Activated T-cell treated with anti-CD3 and anti-CD28 coated beads, Interleukin-2, amount 50 U/mL, for 24 hours (primary cell): ENCODE measurements at regions not wholly inside any gene's neighbourhood (a gene's known extent, or its start where the extent isn't known, plus 50 kb on each side); places are given as distances from the start of the nearest gene placed in this dataset.
"Not testable (repeated sequence)": the region's sequence is repeated elsewhere in the genome, so short reads cannot be mapped to it uniquely, and the experiment has no call there.

Experiments used
- DNase-seq: peaks from one replicate; pipeline ENCODE4 v3.0.0-alpha.2; 2020
- H3K27ac Mint-ChIP-seq: 2 replicates; pipeline ENCODE4 v1.8.0; 2020; ENCODE audit warnings: mild to moderate bottlenecking, mixed read lengths
- H3K27me3 Mint-ChIP-seq: 2 replicates; pipeline ENCODE4 v1.8.0; 2020; ENCODE audit warnings: mixed read lengths
- H3K36me3 Mint-ChIP-seq: 2 replicates; pipeline ENCODE4 v1.8.0; 2020; ENCODE audit warnings: low read depth, mixed read lengths
- H3K4me1 Mint-ChIP-seq: 2 replicates; pipeline ENCODE4 v1.8.0; 2020; ENCODE audit warnings: low read depth, mixed read lengths
- H3K4me3 Mint-ChIP-seq: 2 replicates; pipeline ENCODE4 v1.8.0; 2020; ENCODE audit warnings: mild to moderate bottlenecking, moderate library complexity, mixed read lengths
- H3K9me3 Mint-ChIP-seq: 2 replicates; pipeline ENCODE4 v1.8.0; 2020; ENCODE audit warnings: mixed read lengths

DNA sequence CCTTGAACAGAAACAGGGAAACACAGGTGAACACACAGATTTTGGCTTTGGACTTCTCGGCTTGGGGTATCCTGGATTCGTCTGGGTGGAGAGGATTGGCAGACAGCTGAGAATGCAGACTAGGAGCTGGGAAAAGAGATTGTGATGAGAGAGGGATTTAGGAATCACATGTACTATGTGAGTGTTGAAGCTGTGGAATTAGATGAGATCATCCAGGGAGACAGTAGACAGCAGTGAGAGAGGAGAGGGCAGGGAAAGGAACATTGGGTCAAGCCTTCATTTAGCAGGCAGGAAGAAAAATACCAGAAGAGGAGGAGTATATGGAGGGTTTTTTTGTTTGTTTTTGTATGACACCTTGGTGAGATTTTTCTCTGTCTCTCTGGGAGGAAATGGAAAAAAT, 262.1 kb upstream of the TBL1XR1 start:
- no peaks in the 10 kb centered on the region for H3K27me3 Mint-ChIP-seq
- H3K4me1 Mint-ChIP-seq, result peaks cover 7% of the 10 kb centered on the region
- DNase-seq, result no peak
- H3K36me3 Mint-ChIP-seq, result no peaks in the 10 kb centered on the region
- H3K9me3 Mint-ChIP-seq, result no peaks in the 10 kb centered on the region
- no peak overlapping the region for H3K27ac Mint-ChIP-seq
- no peak overlapping the region for H3K4me3 Mint-ChIP-seq

DNA sequence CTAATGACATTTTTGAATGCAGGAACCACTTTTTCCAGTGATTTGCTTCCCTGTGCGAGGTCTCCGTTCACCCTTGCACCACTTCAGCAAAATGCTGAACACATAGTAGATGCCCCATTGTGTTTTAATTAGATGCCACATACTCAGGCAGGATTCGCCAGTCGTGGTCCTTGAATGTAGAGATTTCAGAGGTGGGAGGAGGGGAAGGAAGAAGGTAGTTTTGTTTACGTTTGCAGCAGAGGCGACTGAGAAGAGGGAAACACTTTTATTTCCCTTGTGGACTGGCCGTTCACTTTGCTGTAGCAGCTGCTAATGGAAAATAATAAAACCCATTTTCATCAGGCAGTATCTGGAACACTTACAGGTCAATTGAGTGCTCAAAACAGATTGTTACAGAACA, 262.8 kb upstream of the TBL1XR1 start:
- Mint-ChIP-seq H3K4me1 (peaks cover 7% of the 10 kb centered on the region), H3K27ac (no peak overlapping the region), H3K27me3 (no peaks in the 10 kb centered on the region), H3K9me3 (no peaks in the 10 kb centered on the region), H3K36me3 (no peaks in the 10 kb centered on the region), H3K4me3 (no peak overlapping the region)
- DNase-seq, result no peak

DNA sequence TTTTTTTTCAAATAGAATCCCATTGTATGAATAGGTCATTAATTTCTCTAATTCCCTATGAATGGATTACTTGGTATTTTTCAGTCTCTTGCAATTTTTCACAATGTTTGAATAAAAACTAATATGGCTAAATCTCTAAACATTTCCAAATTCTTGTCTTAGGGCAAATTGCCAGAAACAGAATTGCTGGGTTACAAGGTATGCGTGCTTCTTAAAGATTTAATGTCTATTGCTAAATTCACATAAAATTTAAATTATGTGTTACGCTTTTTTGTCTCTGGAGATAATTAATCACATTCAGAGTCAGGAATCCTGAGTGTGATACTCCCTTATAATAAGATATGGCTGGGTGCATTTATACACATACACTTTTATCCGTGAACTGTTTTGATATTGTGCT, 264.5 kb upstream of the TBL1XR1 start:
- DNase-seq, result no peak
- Mint-ChIP-seq H3K27ac (no peak overlapping the region), H3K4me3 (no peak overlapping the region), H3K27me3 (no peaks in the 10 kb centered on the region), H3K36me3 (no peaks in the 10 kb centered on the region), H3K9me3 (no peaks in the 10 kb centered on the region), H3K4me1 (peaks cover 7% of the 10 kb centered on the region)

DNA sequence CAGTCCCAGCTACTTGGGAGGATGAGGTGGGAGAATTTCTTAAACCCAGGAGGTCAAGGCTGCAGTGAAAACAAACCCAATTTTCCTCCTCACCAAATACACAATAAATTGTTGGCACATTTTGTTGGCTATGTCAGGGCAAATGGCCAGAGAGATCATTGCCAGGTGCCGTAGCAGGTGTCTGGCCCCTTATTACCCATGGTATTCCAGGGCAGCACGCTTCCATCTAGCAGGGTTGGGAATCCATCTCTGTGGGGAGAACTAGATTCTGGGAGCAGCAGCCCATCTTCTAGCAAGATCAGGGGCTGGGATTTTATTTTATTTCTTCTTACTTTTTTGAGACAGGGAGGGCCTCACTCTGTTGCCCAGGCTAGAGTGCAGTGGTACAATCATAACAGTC, 266.1 kb upstream of the TBL1XR1 start:
- not testable (repeated sequence) for H3K4me3 Mint-ChIP-seq, H3K4me1 Mint-ChIP-seq, DNase-seq, H3K27ac Mint-ChIP-seq, H3K9me3 Mint-ChIP-seq, H3K27me3 Mint-ChIP-seq, H3K36me3 Mint-ChIP-seq

DNA sequence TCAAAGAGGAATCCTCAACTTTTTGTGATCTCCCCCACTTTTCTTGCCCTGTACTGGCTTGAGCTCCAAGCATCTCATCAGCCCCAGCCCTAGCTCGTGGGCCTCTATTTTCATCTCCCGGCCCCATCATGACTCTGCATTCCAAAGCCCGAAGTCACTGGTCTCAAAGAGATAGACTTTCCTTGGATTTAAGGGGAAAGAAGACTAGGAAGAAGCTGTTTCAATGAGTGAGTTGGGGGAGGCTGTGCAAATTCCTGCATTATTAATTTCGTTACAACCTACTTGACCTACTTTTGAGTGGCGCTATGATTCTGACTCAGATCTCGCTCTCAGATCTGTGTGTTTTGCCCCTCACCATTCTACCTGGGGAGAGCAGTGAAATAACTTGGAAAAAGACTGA, 266.6 kb upstream of the TBL1XR1 start:
- DNase-seq, result no peak
- no peaks in the 10 kb centered on the region for H3K9me3 Mint-ChIP-seq
- no peak overlapping the region for H3K4me3 Mint-ChIP-seq
- no peaks in the 10 kb centered on the region for H3K27me3 Mint-ChIP-seq
- H3K27ac Mint-ChIP-seq, result no peak overlapping the region
- peaks cover 7% of the 10 kb centered on the region for H3K4me1 Mint-ChIP-seq
- H3K36me3 Mint-ChIP-seq, result no peaks in the 10 kb centered on the region

DNA sequence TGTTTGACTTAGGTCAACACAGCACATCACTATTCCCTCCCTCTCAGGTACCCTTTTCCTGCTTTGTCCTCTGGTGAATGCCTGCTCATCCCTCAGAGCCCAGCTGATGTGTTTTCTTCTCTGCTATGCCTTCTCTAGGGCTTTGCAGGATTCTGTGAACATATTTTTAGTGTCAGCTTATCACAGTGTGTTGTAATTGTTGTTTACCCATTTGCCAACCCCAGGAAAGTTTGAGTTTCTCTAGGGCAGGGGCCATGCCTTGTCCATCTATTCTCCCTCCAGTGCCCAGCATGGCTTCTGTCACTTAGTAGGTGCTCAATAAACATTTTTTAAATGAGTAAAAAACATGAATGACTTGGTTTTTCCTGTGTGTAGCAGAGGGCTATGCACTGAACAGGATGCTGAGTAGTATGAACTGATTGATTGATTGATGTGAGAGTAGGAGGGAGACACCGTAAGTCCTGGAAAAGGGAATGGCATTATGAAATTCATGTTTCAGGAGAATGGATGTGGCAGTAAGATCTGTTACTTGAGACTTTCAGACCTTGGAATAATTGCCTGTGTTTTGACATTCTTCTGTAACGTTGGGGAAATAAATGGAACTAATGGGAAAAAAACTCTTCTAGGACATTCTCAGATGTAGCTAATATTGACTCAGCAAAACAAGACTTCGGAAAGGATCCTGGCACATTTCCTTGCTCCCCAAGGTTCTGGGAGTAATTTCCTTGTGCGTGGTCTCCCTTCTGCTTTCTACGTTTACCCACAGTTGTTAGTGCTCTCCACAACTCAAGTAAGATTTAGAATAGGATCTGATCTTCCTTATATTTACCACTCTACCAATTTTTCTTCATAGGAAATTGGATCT, 267.3 kb upstream of the TBL1XR1 start:
- H3K9me3 Mint-ChIP-seq, result no peaks in the 10 kb centered on the region
- no peaks in the 10 kb centered on the region for H3K27me3 Mint-ChIP-seq
- DNase-seq, result no peak
- no peak overlapping the region for H3K27ac Mint-ChIP-seq
- no peak overlapping the region for H3K4me3 Mint-ChIP-seq
- no peaks in the 10 kb centered on the region for H3K36me3 Mint-ChIP-seq
- peaks cover 7% of the 10 kb centered on the region for H3K4me1 Mint-ChIP-seq

DNA sequence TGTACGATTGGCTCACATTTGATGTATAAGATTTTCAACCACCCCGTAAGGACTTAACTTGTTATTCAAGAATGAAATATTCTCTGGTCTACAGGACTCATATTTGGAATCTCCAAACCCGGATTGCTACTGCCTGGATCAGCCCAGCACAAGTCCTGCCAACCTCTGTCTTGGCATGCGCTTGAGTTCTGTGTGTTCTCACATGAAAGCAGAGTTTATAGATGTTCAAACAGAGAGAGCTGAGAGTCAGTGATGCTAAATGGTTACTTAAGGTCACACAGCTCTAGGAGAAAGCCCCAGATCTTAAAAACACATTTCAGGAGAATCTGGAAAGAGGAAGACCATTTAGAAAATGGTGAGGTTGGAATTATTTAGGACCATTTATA, 268.0 kb upstream of the TBL1XR1 start:
- no peak overlapping the region for H3K27ac Mint-ChIP-seq

DNA sequence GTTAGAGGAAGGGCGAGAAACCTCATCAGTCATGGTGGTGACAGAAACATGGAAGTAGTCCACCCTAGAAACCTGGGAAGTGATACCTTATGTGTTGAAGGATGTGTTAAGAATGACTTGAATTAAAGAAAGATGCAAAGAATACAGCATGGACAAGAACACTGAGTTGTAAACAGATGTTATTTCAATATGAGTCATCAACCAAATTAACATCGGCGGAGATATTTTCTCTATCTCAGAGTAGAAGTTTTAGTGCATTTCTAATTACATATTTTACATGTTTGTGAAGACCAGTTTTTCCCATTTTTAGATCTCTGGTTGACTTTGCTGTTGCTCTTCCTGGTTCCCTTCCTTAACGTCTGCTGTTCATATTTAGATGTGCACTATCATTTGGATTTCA, 268.8 kb upstream of the TBL1XR1 start:
- no peak for DNase-seq

More for the DNA sequence above, 268.0 kb upstream of the TBL1XR1 start:
- Mint-ChIP-seq H3K4me1 (peaks cover 7% of the 10 kb centered on the region), H3K4me3 (no peak overlapping the region), H3K27me3 (no peaks in the 10 kb centered on the region), H3K9me3 (no peaks in the 10 kb centered on the region), H3K36me3 (no peaks in the 10 kb centered on the region)
- DNase-seq, result no peak

DNA sequence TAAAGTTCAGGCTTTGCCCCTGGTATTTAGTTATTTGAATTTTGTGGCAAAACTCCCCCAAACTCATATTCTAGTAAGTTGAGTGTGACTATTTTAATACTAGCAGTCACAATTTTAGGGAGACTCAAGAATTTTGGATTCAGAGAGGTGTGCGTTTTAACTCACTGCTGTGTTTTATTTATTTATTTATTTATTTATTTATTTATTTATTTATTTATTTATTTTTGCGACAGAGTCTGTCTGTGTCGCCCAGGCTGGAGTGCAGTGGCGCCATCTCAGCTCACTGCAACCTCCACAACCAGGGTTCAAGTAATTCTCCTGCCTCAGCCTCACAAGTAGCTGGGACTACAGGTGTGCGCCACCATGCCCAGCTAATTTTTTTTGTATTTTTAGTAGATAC, 269.3 kb upstream of the TBL1XR1 start:
- H3K4me3 Mint-ChIP-seq, H3K36me3 Mint-ChIP-seq, DNase-seq, H3K9me3 Mint-ChIP-seq, H3K27ac Mint-ChIP-seq, H3K4me1 Mint-ChIP-seq, H3K27me3 Mint-ChIP-seq: not testable (repeated sequence)

More for the DNA sequence above, 268.8 kb upstream of the TBL1XR1 start:
- H3K36me3 Mint-ChIP-seq, result no peaks in the 10 kb centered on the region
- H3K9me3 Mint-ChIP-seq, result no peaks in the 10 kb centered on the region
- no peak overlapping the region for H3K27ac Mint-ChIP-seq
- peaks cover 7% of the 10 kb centered on the region for H3K4me1 Mint-ChIP-seq
- no peaks in the 10 kb centered on the region for H3K27me3 Mint-ChIP-seq
- no peak overlapping the region for H3K4me3 Mint-ChIP-seq

DNA sequence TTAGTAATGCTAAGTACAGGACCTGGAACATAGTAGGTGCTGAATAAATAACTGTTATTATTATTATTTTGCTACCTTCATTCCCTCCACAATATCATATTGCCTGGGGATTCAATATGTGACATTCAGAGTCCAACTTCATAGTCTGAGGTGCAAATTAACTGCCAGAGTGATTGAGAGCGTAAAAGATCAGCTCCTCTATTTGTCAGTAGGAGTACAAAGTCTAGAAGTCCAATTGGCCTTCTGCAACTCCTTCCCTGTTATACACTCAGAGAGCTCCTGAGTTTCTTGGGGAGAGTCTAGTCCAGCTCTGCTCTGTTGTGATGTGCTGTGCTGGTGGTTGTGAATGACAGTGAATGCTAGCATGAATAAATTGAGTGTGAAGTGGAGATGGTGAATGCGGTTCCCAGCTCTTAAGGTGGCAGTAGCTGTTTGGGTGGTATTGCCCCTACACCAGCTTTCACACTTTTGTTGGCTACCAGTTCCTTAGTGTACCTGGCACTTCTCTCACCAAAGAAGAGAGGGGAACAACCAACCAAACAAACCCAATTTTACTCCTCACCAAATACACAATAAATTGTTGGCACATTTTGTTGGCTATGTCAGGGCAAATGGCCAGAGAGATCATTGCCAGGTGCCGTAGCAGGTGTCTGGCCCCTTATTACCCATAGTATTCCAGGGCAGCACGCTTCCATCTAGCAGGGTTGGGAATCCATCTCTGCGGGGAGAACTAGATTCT, 270.1 kb upstream of the TBL1XR1 start:
- Mint-ChIP-seq H3K4me3 (no peak overlapping the region), H3K27ac (no peak overlapping the region), H3K9me3 (no peaks in the 10 kb centered on the region), H3K4me1 (peaks cover 7% of the 10 kb centered on the region), H3K27me3 (no peaks in the 10 kb centered on the region), H3K36me3 (no peaks in the 10 kb centered on the region)
- DNase-seq, result no peak

DNA sequence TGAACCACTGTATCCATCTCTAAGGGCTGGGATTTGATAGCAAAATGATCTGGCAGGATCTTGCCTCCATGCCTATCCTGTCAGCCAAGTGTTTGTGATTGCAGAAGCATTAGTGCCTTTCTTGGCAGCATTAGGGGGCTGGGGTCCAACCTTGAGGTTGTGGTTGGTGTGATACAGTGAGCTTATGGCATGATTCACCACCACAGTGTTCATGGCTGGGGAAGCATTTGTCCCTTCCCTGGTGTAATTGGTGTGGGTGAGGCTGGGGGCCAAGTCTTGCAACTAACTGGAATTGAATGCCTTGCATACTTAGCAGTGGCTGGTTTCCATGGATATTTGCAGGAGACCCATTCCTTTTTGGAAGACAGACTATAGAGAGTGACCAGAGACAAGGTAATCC, 271.0 kb upstream of the TBL1XR1 start:
- H3K27me3 Mint-ChIP-seq, result no peaks in the 10 kb centered on the region
- H3K4me3 Mint-ChIP-seq, result no peak overlapping the region
- no peaks in the 10 kb centered on the region for H3K36me3 Mint-ChIP-seq
- H3K27ac Mint-ChIP-seq, result no peak overlapping the region
- no peak for DNase-seq
- H3K9me3 Mint-ChIP-seq, result no peaks in the 10 kb centered on the region
- peaks cover 7% of the 10 kb centered on the region for H3K4me1 Mint-ChIP-seq

DNA sequence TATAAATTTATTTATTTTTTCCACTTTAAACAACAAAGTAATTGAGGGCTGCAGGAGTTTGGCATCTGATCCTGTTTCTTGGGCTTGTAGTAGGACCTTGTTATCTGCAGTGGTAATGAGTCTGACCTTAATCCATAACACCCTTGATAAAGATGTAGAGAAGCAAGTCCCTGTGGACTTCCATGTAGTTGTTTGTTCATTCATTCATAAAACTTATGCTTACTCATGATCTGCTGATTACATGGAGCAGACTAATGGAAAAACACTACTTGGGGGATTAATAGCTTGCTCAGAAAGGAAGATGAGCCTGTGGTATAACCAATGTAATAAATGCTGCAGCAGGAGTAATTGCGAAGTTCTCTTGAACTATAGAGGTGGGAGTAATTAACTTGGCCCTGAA, 271.5 kb upstream of the TBL1XR1 start:
- no peaks in the 10 kb centered on the region for H3K9me3 Mint-ChIP-seq
- no peak overlapping the region for H3K27ac Mint-ChIP-seq
- H3K4me1 Mint-ChIP-seq, result peaks cover 6% of the 10 kb centered on the region
- no peak overlapping the region for H3K4me3 Mint-ChIP-seq
- DNase-seq, result no peak
- no peaks in the 10 kb centered on the region for H3K27me3 Mint-ChIP-seq
- no peaks in the 10 kb centered on the region for H3K36me3 Mint-ChIP-seq

DNA sequence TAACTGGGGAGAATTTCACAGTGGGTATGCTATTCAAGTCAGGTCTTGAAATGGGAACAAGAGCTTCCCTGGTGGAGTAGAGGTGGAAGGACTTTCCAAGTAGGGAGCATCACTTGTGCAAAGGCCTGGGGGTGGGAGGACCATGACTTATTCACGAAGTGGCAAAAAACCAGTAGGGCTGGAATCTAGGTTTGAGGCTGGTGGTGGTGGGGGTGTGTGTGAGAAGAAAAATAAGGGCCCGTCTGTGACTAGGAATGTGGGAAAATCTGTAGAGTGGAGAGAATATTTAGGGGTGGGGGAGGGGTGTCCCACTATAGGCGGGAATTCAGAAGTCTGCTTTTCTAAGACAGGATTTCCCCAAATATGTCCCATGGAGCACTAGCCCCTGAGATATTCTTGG, 271.9 kb upstream of the TBL1XR1 start:
- Mint-ChIP-seq H3K27me3 (no peaks in the 10 kb centered on the region), H3K4me1 (peaks cover 2% of the 10 kb centered on the region), H3K9me3 (no peaks in the 10 kb centered on the region), H3K4me3 (no peak overlapping the region), H3K36me3 (no peaks in the 10 kb centered on the region), H3K27ac (no peak overlapping the region)
- no peak for DNase-seq

DNA sequence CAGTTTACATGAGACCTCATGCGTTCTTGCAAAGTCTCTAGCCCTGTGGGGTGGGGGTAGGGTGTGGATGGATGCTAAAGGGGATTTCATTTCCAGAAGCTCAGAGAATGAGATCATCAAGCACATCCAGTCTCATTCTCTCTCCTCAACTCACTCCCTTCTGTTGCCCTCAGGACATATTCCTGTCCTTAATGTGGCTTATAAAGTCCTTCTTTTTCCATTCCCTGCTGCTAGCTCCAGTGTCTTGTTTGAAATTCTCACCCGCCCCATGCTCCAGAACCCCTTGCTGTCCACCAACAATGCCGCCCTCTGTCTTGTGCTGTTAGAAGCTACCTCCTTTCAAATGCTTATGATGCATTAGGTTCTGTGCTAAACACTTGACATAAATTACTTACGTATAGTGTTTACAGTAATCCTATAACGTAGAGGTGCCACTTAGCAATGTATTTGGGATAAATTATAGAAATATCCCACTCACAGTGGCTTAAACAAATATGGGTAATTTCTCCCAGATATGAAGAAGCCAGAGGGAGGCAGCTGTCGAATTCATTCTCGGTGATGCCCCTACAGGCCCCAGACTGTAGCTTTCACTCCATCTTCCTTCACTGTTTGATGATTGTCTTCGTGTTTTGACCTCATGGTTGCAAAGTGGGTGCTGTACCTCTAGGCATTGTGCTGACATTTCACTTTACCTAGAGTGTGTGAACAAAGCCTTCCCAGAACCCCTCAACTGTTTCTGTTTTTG, 273.1 kb upstream of the TBL1XR1 start:
- H3K36me3 Mint-ChIP-seq, result no peaks in the 10 kb centered on the region
- H3K27me3 Mint-ChIP-seq, result no peaks in the 10 kb centered on the region
- H3K4me3 Mint-ChIP-seq, result no peak overlapping the region
- H3K27ac Mint-ChIP-seq, result peak overlapping the region; percentile 45
- H3K9me3 Mint-ChIP-seq, result no peaks in the 10 kb centered on the region
- no peak for DNase-seq
- H3K4me1 Mint-ChIP-seq, result no peaks in the 10 kb centered on the region
